OCI-LY7 (cell line): ENCODE measurements at regions not wholly inside any gene's neighbourhood (a gene's known extent, or its start where the extent isn't known, plus 50 kb on each side); places are given as distances from the start of the nearest gene placed in this dataset.

Experiments used
- BruUV-seq: library from RNA; stranded (reverse); fragments of 400-500 nt; replicated peaks from 2 replicates; lab custom pipeline; 2021; lab: Mats Ljungman, UMichigan
- CTCF ChIA-PET: fragments of 300-600 bp; sonication (Branson Sonifier 250); formaldehyde crosslinking; loops from one replicate; lab custom pipeline; 2022; ENCODE audit warnings: antibody characterized with exemption; ENCODE audit not compliant: unreplicated experiment; lab: Charles Lee
- POLR2A ChIA-PET: fragments of 300-600 bp; sonication (Branson Sonifier 250); formaldehyde crosslinking; loops from one replicate; lab custom pipeline; 2022; ENCODE audit warnings: antibody characterized with exemption; lab: Charles Lee
- DNase-seq: peaks from one replicate; pipeline ENCODE4 v3.0.0-alpha.2; 2015; ENCODE audit warnings: low spot score
- H2AFZ ChIP-seq: fragments of 200-600 bp; sonication (generic), shearing (Covaris generic); 2 replicates; pipeline ENCODE4 v1.6.1; 2014; ENCODE audit warnings: mild to moderate bottlenecking, antibody characterized with exemption, low read length, moderate library complexity
- H3K27ac ChIP-seq: fragments of 200-600 bp; sonication (generic); 2 replicates; pipeline ENCODE4 v1.5.1; 2014; ENCODE audit warnings: mixed run types, low read depth, mild to moderate bottlenecking, moderate library complexity, low read length, inconsistent platforms; ENCODE audit not compliant: poor library complexity, severe bottlenecking
- H3K36me3 ChIP-seq: fragments of 200-600 bp; sonication (generic); 2 replicates; pipeline ENCODE4 v1.6.1; 2014; ENCODE audit warnings: mild to moderate bottlenecking, antibody characterized with exemption, low read length, moderate library complexity, mixed read lengths; ENCODE audit not compliant: insufficient read depth
- H3K4me1 ChIP-seq: fragments of 200-600 bp; sonication (generic); 2 replicates; pipeline ENCODE4 v1.5.1; 2014; ENCODE audit warnings: mild to moderate bottlenecking, low read length; ENCODE audit not compliant: insufficient read depth, poor library complexity, severe bottlenecking
- H3K4me2 ChIP-seq: fragments of 200-600 bp; sonication (generic); 2 replicates; pipeline ENCODE4 v1.6.1; 2014; ENCODE audit warnings: mild to moderate bottlenecking, low read length
- H3K4me3 ChIP-seq: fragments of 200-600 bp; sonication (generic); 2 replicates; pipeline ENCODE4 v1.5.1; 2014; ENCODE audit warnings: mild to moderate bottlenecking, low read depth, low read length; ENCODE audit not compliant: poor library complexity, severe bottlenecking
- H3K79me2 ChIP-seq: fragments of 200-600 bp; sonication (generic); 2 replicates; pipeline ENCODE4 v1.6.1; 2016; ENCODE audit warnings: low read depth, mild to moderate bottlenecking, low read length, moderate library complexity, mixed read lengths; ENCODE audit not compliant: insufficient read depth
- H3K9me2 ChIP-seq: fragments of 200-600 bp; sonication (generic); 2 replicates; pipeline ENCODE4 v1.6.1; 2016; ENCODE audit warnings: mild to moderate bottlenecking, low read length, mixed read lengths; ENCODE audit not compliant: insufficient read depth
- H3K9me3 ChIP-seq: fragments of 200-600 bp; sonication (generic); 2 replicates; pipeline ENCODE4 v1.6.1; 2014; ENCODE audit warnings: mild to moderate bottlenecking, mixed run types, low read length, mixed read lengths
- H4K20me1 ChIP-seq: fragments of 200-600 bp; sonication (generic); 2 replicates; pipeline ENCODE4 v1.6.1; 2014; ENCODE audit warnings: mild to moderate bottlenecking, antibody characterized with exemption, low read length, moderate library complexity, mixed read lengths; ENCODE audit not compliant: insufficient read depth
- EZH2phosphoT487 ChIP-seq: fragments of 200-600 bp; sonication (generic); IDR thresholded peaks from 2 replicates; pipeline ENCODE4 v1.6.1; 2018; ENCODE audit warnings: low read depth, borderline replicate concordance, mild to moderate bottlenecking, mixed run types, antibody characterized with exemption, low read length, moderate library complexity, mixed read lengths
- intact Hi-C: fragments of 100-400 bp; cut with micrococcal nuclease; formaldehyde crosslinking; loops from one replicate; pipeline ENCODE4 v1.10.0; 2022; ENCODE audit not compliant: unreplicated experiment
- TF ChIP-seq, protein P1 (sequence below): fragments of 200-600 bp; sonication (generic); conservative IDR thresholded peaks from 2 replicates; pipeline ENCODE4 v1.5.1; 2014; ENCODE audit warnings: mild to moderate bottlenecking, antibody characterized with exemption, low read length, moderate library complexity, mixed read lengths

DNA sequence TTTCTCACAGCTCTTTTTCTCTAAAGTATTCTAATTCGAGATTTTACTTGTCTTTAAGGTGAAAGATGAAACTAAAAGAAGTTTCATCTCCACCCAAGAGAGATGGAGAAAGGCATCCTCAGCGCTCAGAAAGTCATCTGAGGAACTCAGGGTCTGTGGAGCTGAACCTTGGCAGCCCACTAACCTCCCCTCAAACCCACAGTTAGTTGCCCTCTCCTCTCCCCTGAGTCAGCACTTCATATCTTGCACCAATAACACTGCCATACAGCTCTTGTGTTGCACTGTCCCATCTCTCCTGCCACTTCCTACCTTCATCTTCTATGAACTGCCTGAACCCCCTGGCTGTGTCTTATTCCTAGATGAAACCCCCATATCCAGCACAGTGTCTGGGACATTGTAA, 184.8 kb downstream of the RAB28 start:
- no peaks in the 10 kb centered on the region for H3K9me2 ChIP-seq
- H3K79me2 ChIP-seq: no peaks in the 10 kb centered on the region
- no peak overlapping the region for H3K4me3 ChIP-seq
- intact Hi-C loops: no loop called here
- H3K4me2 ChIP-seq: no peak overlapping the region
- ChIA-PET CTCF (no interaction called here), POLR2A (no interaction called here)
- no peaks in the 10 kb centered on the region for H4K20me1 ChIP-seq
- H3K4me1 ChIP-seq: no peaks in the 10 kb centered on the region
- no peaks in the 10 kb centered on the region for H3K9me3 ChIP-seq
- H3K27ac ChIP-seq: no peak overlapping the region
- no peak for DNase-seq
- TF ChIP-seq, protein P1, sequence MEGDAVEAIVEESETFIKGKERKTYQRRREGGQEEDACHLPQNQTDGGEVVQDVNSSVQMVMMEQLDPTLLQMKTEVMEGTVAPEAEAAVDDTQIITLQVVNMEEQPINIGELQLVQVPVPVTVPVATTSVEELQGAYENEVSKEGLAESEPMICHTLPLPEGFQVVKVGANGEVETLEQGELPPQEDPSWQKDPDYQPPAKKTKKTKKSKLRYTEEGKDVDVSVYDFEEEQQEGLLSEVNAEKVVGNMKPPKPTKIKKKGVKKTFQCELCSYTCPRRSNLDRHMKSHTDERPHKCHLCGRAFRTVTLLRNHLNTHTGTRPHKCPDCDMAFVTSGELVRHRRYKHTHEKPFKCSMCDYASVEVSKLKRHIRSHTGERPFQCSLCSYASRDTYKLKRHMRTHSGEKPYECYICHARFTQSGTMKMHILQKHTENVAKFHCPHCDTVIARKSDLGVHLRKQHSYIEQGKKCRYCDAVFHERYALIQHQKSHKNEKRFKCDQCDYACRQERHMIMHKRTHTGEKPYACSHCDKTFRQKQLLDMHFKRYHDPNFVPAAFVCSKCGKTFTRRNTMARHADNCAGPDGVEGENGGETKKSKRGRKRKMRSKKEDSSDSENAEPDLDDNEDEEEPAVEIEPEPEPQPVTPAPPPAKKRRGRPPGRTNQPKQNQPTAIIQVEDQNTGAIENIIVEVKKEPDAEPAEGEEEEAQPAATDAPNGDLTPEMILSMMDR: no peak
- TF ChIP-seq EZH2phosphoT487: no peak
- H2AFZ ChIP-seq: no peak overlapping the region
- no peaks in the 10 kb centered on the region for H3K36me3 ChIP-seq
- no TSS peak for BruUV-seq

DNA sequence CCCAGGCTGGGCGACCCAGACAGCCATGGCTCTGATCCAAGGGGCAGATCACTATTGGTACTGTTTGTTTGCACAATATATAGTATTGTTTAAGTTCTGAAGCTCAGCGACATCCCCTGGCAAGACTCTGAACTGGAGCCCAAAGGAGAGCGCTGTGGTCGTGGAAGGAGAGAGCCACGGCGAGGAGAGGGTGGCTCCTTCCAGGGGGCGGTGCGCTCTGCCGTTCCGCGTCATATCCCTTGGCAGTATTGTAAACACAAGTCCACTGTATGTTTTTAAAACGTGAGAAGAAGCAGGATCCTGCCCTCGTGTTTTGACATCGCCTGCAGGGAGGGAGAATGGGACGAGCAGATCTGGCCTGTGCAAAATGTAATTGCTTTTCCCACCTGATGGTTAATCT, 185.5 kb downstream of the RAB28 start:
- BruUV-seq: no TSS peak
- Histone ChIP-seq H4K20me1 (no peaks in the 10 kb centered on the region), H3K9me2 (no peaks in the 10 kb centered on the region), H3K36me3 (no peaks in the 10 kb centered on the region), H2AFZ (no peak overlapping the region), H3K9me3 (no peaks in the 10 kb centered on the region), H3K79me2 (no peaks in the 10 kb centered on the region), H3K27ac (no peak overlapping the region), H3K4me3 (no peak overlapping the region), H3K4me1 (no peaks in the 10 kb centered on the region), H3K4me2 (no peak overlapping the region)
- intact Hi-C loops: no loop called here
- ChIA-PET CTCF (no interaction called here), POLR2A (no interaction called here)
- TF ChIP-seq, protein P1: no peak
- no peak for TF ChIP-seq EZH2phosphoT487
- no peak for DNase-seq

DNA sequence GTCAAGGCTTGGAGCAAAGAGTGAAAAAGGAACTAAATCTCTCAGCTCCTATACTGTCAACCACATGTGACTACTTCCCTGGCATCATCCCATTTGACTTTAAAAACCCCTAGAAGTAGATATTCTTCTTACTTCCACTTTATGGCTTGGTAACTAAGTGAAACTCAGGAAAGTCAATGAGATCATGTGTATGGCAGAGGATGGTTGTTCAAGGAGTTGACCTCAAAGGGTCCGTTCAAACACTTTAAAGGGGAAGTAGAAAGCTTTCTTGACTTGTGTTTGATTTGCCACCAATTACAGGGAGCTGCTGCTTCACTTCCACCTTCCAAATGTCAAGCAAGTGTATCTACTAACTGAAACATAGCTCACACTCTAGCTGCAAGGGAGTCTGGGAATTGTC, 187.2 kb downstream of the RAB28 start:
- no peaks in the 10 kb centered on the region for H3K79me2 ChIP-seq
- no peak overlapping the region for H3K27ac ChIP-seq
- no peak for DNase-seq
- H3K4me1 ChIP-seq: no peaks in the 10 kb centered on the region
- H3K9me3 ChIP-seq: no peaks in the 10 kb centered on the region
- intact Hi-C loops: no loop called here
- BruUV-seq: no TSS peak
- H3K9me2 ChIP-seq: no peaks in the 10 kb centered on the region
- no peak for TF ChIP-seq EZH2phosphoT487
- TF ChIP-seq, protein P1: no peak
- no peaks in the 10 kb centered on the region for H3K36me3 ChIP-seq
- CTCF ChIA-PET: no interaction called here
- H4K20me1 ChIP-seq: no peaks in the 10 kb centered on the region
- POLR2A ChIA-PET: interaction anchor here (0.6 to 0.7 kb wide), 2 partner anchors 41 to 188 kb away, joined by 3 read pairs; no protein-coding TSS in a partner anchor
- no peak overlapping the region for H3K4me2 ChIP-seq
- no peak overlapping the region for H2AFZ ChIP-seq
- no peak overlapping the region for H3K4me3 ChIP-seq
